Stimulated activated CD8-positive, alpha-beta memory T cell treated with anti-CD3 and anti-CD28 coated beads, Interleukin-2, amount 100 ng/mL, for 1 hour (primary cell): ENCODE measurements at regions not wholly inside any gene's neighbourhood (a gene's known extent, or its start where the extent isn't known, plus 50 kb on each side); places are given as distances from the start of the nearest gene placed in this dataset.
"Not testable (repeated sequence)": the region's sequence is repeated elsewhere in the genome, so short reads cannot be mapped to it uniquely, and the experiment has no call there.

Source experiments
- DNase-seq, 2 donors: peaks; one replicate each; pipeline ENCODE4 v3.0.0-alpha.2; 2020; ENCODE audit warnings: low read depth in 2 of 2

DNA sequence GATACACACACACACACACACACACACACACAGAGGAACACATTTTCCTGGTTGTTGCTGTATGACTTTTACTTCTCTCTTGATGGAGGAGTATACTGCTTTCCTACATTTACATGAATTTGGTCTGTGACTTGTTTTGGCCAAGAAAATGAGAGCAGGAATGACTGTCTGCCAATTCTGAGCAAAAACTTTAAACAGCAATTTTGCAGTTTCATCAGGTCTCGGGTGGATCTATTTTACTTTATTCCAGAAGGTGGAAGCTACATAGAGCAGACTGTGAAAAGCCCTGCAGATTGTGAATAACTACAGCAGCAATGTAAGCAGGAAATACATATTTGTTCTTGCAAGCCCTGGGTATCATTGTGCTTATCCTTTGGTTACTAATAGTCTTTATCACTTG lies 1350.0 kb upstream of the EPHA6 start:
- DNase-seq: no peak

DNA sequence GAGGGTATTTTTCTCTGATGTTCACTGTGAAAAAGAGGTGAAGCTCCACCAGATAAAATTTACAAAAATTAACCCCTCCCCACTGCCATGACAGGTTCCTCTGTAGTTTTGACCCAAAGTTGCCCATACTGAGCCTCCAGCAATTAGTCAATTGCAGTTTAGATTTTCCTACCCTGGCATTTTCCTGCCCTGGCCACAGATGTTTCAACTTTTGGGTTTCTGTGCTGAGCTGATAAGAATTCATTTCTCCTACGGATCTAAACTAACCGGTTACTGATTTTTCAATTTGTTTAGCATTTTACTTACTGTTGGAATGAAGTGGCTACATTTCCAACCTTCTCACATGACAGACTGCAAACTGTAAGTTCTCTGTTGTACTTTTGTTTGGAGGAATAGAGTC lies 1346.1 kb upstream of the EPHA6 start:
- no peak for DNase-seq

DNA sequence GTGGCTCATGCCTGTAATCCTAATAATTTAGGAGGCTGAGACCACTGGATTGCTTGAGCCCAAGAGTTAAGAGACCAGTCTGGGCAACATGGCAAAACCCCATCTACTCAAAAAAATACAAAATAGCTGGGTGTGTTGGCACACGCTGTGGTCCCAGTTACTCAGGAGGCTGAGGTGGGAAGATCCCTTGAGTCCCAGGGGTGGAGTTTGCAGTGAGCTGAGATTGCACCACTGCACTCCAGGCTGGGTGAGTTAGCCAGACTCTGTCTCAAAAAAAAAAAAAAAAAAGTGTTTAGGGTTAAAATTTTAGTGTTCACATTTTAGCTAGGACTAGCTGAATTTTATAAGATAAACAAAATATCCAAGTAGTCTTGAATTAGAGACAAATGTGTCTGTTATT lies 1340.1 kb upstream of the EPHA6 start:
- DNase-seq: no peak

DNA sequence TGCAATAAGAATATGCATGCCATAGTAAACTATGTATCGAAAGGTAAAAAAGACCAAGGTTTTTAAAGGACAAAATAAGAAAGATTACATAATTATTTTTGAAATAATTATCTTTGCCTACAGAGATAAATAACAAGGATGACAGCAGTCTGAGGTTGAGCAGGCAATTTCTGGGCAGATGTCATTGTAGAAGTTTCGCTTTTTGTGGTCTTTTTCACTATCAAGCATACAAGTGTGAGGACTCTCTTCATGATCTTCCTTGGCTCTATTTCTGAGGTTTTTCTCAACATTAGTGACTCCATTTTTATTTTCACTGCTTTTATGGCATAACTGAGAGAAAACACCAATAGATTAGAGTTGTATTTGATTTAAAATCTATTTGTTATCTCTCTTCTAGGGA lies 1337.9 kb upstream of the EPHA6 start:
- no peak for DNase-seq

DNA sequence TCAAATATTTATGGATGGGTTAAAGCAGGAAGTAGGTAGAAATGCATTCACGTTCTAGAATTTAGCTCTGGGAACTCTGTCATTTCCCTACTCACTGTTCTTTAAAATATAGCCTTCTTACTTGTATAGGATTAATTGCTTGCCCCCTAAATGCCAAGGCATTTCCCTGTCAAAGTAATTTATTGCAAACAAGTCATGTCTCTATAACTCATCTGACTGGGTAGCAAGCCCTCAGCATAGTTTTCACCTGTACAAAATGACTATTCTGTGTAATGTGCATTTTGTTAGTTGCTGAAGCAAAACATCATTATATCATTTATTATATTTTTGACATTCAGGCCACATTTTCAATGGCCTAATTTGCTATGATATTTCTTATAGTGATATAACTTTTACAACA lies 1308.2 kb upstream of the EPHA6 start:
- no peak for DNase-seq

DNA sequence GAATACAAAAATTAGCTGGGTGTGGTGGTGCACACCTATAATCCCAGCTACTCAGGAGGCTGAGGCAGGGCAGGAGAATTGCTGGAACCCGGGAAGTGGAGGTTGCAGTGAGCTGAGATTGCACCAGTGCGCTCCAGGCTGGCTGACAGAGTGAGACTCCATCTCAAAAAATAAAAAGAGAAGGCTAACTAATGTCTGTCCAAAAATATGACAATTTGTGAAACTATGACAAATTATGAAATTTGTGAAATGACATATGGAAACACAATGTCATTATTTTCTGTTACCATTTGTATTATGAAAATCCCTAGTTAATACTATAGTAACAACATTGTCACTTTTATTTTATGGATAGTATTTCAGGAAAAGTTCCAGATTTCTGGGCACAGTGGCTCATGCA lies 1306.3 kb upstream of the EPHA6 start:
- no peak for DNase-seq

DNA sequence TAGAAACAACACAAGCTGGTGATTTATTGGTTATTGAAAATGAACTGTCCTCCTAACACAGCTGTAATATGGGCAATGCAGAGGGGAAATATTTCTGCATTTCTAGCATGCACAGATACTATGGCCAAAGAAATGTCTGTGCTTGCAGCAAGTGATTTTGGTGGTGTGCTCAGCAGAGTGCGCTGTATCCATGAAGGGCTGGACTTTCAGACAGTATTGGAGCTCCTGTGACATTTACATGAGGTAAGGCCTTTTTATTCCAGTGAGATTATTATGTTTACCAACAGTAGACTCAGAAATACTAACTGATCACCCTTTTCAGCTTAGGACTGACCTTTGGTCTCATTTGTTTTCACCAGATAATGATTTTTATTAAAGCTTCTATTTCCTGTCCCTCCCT lies 1302.6 kb upstream of the EPHA6 start:
- no peak for DNase-seq

DNA sequence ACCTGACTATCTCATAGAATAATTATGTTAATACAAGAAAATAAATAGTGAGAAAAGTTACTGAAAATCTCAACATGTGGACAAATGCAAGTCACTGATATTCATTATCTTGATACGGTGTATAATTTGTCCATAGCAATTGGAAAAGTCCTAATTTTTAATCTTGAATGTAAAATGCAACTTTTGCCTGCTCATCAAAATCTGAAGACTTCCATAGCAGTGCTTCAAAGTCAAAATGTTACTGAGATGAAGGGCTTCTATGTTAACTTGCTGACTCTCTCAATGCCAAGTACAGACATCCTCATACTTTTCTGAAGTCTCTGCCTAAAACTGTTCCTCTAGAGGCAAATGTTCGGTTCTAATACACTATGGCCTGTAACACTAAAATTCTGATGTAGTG lies 1300.1 kb upstream of the EPHA6 start:
- no peak for DNase-seq

DNA sequence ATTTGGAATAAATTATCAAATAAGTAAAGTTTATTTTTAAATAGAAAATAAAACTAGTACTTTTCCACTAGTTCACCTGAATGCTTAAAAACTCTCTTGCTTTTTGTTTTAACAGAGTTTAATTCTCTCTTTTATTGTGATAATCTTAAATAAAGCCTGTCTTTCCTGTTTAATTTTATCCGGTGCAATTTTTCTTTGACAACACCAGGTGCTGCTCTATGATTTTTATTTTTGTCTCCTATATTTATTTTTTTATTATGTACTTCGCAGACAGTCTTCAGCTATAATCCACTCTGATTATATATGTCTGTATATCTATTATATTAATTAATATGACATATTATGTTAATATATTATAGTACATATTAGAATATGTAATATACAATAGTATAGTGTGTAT lies 1293.0 kb upstream of the EPHA6 start:
- DNase-seq: no peak

DNA sequence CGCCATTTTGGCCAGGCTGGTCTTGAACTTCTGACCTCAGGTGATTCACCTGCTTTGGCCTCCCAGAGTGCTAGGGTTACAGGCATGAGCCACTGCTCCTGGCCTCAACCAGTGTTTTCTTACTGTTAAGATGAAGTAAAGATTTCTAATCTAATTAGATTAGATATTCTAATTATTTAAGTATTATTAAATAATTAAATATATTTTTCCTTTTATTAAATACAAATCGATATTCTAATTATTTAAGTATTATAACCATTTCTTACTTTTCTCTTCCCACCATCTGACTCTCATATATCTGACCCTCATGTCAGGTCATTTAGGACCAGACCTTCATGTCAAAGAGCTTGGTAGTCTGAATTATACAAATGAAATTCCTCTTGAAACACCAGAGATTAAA lies 1291.9 kb upstream of the EPHA6 start:
- no peak for DNase-seq

DNA sequence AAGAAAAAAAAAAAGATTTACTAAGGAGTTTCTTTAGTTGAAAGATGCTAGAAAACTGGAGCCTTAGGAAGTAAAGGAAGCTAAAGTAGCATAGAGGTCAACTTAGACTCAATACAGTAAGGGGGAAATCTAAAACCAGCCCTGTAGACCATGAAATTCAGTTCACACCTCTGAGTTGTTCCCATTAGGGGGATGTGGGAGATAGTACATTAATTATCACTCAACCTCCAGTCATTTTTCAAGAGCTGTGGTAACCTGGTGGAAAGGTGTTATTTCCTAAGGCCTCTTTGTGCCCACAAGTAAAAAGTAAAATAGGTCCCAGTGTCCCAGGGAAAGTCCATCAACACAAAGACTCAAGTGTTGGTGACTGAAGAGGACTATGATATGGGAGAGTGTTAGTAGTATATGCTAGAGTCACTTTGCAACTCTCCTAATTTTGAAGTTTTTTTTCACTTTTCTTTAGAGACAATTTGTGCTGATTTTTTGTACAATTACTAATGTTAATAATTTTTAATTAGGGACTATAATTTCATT lies 1274.4 kb upstream of the EPHA6 start:
- no peak for DNase-seq

DNA sequence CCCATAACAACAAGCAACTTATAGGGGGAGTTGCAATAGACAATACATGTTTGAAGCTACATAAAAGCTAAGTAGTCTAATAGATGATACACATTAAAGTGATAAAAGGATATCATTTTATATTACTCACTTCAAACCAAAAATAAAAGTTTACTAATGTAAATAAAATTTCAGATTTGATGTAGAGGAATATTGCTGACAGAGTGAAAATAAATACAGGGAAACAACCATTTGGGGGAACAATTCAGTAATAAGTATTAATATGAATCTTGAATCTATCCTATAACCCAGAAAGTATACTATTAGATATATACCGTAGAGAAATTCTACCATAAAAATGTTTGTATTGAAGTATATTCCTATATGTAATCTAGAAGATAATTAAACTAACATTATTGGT lies 1248.9 kb upstream of the EPHA6 start:
- DNase-seq: no peak

DNA sequence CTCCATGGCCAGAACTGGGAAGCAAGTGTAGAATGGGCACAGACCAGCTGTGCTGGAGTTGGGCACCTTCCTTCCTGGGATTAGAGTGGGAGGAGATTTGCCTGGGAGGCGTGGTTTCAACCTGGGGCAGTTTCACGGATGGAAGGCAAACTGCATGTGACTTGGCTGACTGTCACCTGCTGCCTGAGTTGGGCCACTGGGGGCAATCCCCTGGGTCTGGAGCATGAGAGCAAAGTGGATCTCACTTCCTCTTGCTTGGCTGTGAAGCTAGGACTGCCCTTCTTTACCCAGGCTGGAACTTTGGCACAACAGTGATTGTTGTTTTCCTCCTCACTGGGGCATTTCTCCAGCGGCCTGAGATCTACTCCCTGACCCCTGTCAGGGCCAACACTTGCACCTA lies 1247.0 kb upstream of the EPHA6 start:
- DNase-seq: no peak

DNA sequence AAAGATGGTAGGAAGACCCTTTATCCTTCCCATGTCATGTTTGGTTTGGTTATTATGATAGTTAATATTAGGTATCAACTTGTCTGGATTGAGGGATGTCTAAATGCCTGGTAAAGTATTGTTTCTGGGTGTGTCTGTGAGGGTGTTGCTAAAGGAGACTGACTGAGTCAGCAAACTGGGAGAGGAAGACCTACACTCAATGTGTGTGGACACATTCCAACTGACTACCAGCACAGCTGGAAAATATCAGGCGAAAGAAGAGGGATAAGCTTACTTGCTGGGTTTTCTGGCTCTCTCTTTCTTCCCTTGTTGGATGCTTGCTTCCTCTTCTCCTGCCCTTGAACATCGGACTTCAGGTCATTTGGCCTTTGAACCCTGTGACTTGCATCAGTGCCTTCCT lies 1227.6 kb upstream of the EPHA6 start:
- DNase-seq: no peak

DNA sequence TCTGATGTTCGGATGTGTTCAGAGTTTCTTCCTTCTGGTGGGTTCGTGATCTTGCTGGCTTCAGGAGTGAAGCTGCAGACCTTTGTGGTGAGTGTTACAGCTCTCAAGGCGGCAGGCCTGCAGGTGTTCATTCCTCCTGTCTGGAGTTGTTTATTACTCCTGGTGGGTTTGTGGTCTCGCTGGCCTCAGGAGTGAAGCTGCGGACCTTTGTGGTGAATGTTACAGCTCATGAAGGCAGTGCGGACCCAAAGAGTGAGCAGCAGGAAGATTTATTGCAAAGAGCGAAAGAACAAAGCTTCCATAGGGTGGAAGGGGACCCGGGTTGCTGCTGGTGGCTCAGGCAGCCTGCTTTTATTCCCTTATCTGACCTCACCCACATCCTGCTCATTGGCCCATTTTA lies 1226.8 kb upstream of the EPHA6 start:
- not testable (repeated sequence) for DNase-seq

DNA sequence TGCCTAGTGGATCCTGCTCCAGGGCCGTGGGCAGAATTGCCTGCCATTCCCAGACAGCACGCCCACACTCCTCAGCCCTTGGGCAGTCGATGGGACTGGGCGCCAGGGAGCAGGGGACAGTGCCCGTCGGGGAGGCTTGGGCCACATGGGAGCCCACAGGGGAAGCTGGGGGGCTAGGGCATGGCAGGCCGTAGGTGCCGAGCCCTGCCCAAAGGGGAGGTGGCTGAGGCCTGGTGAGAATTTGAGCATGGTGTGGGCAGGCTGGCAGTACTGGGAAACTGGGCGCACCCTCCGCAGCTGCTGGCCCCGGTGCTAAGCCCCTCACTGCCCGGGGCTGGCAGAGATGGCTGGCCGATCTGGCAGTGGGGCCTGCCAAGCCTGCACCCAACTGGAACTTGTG lies 1225.9 kb upstream of the EPHA6 start:
- no peak for DNase-seq

DNA sequence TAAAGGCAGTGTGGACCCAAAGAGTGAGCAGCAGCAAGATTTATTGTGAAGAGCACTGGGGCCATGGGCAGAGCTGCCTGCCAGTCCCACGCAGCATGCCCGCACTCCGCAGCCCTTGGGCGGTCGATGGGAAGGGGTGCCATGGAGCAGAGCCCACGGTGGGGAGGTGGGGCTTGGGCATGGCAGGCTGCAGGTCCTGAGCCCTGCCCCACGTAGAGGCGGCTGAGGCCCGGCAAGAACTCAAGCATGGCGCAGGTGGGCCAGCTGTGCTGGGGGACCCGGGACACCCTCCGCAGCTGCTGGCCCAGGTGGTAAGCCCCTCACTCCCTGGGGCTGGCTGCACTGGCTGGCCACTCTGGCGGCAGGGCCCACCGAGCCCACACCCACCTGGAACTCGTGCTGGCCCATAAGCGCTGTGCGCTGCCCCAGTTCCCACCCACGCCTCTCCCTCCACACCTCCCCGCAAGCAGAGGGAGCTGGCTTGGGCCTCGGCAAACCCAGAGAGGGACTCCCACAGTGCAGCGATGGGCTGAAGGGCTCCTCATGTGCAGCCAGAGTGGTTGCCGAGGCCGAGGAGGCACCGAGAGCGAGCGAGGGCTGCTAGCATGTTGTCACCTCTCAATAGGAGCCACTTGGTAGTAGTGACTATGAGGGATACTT lies 1218.8 kb upstream of the EPHA6 start:
- DNase-seq: no peak

DNA sequence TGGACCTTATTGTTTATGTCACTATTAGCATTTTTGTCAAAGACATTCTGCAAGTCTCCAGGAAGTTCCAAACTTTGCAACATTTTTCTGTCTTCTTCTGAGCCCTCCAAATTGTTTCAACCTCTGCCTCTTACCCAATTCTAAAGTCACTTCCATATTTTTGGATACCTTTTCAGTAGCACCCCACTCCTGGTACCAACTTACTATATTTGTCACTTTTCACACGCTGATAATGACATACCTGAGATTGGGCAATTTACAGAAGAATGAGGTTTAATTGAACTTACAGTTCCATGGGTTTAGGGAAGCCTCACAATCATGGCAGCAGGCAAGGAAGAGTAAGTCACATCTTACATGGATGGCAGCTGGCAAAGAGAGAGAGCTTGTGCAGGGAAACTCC lies 1206.5 kb upstream of the EPHA6 start:
- no peak for DNase-seq

DNA sequence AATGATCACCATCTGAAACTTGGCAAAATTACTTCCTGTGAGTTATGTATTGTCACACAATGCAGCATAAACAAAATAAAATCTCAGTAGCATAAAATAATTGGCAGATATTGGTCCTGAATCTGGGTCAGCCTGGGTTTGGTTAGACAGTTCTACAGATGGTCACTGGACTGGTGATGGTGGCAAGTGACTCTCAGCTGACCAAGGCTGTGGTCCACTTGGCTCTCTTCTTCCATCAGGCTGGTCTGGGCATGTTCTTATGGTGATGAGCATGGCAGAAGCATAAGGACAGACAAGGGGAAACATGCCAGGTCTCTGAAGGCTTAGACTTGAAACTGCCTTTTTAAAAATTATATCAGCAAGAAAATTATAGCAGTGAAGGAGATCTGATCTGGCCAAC lies 1205.0 kb upstream of the EPHA6 start:
- no peak for DNase-seq

DNA sequence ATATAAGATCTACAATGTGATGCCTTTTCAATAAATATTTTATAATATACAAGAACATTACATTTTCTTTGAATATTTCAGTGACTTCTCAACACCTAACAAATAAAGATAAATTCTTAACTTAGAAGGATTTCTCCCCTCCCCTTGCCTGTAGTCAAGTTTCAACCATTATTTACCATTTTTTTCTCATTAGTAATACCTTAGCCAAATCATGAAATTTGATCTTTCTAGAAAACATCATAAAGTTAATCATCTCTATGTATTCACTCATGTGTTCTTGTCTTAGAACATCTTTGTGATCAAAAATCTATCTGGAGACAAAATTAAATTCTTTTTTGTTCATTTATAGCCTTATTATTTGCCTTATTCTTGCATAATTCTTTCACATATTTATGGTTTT lies 1201.8 kb upstream of the EPHA6 start:
- no peak for DNase-seq

DNA sequence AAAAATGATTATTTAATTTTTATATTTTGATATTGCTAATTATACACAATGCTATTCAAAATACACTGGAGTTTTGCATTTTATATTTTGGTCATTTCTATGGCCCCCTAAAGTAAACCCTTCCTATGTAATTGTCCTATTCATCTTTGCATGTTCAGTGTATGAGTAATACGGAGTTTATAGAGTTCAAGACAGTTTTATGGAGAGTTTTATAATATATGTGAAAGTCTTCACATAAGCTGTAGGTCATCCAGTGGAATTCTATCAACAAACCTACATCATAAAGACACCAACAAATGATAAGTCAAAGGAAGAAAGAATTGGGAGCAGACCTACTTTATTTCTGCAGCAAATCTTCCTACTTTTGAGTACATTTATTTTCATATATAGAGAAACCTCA lies 1200.4 kb upstream of the EPHA6 start:
- DNase-seq: no peak

DNA sequence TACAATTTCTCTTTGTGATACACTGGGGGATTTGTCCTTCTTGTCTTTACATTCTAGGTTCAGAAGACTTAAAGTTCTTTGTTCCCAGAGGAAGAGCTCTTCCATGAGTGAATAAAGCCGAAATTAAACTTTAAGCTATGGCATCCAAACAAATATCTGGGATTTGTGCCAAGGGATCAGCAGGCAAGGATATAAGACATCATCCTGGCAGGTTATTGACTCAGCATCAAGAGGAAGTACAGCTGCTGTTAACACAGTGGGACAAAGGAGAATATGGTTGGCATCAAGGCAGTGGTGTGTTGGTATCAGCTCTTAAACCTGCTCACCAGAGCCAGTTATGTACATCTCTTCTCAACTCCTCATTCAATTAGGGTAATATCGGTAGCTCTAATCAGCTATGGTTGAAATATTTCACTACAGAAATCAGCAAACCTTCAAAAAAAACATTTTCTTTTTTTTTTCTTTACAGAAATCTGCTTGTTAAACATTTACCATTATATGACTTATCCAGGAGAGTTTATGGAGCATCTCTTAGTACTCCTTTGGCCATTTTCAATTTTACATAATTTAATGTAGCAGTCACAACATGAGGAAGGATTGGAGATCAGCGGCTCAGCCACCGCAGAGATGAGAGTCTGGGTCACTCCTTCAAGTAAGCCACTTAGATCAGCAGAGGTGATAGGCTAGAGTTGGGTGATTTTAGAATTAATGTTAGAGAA lies 1198.6 kb upstream of the EPHA6 start:
- no peak for DNase-seq

DNA sequence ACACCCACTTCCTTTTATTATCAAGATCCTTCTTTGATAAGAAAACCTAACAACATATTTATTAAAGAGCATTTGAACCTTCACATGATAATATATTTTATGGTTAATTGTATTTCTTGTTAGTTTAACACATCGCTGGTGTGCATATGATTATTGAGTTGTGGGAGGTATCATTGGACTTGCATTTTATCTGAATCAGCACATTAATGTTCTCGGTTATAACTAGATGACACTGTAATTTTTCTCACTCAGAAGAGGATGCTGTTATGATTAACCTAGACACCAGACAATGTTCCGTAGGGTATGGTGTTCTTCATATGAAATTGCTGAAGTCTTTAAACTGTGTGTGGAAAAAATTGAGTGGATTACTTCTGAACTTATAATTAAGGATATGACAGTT lies 1188.3 kb upstream of the EPHA6 start:
- no peak for DNase-seq

DNA sequence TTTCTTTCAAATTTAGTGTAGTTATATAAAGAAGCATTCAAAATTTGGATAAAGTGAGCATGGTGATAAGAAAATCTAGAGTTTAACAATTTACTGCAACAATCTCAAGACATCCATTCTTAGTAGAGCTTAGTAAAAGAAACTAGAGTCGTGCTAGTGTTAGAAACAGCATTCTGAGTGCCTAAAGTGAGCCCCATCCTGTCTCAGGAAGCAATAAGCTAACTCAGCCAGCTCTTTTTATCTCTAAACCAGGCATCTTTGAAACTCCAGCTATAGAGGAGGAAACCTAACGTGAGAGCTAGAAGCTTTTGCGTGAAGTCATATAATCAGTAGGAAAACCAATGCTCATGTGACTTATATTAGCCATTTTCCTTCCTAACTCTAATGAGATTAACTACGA lies 1187.1 kb upstream of the EPHA6 start:
- DNase-seq: no peak
